Type B pancreatic cell (in vitro differentiated cells): ENCODE measurements at regions not wholly inside any gene's neighbourhood (a gene's known extent, or its start where the extent isn't known, plus 50 kb on each side); places are given as distances from the start of the nearest gene placed in this dataset.

ENCODE experiments used
- DNase-seq: peaks from one replicate; pipeline ENCODE4 v3.0.0; 2021; ENCODE audit warnings: mixed read lengths; ENCODE audit not compliant: unreplicated experiment; ENCODE audit errors: extremely low spot score
- H3K27ac Mint-ChIP-seq: 2 replicates; pipeline ENCODE4 v1.8.0; 2021; ENCODE audit warnings: mild to moderate bottlenecking, mixed read lengths
- H3K27me3 Mint-ChIP-seq: 2 replicates; pipeline ENCODE4 v1.8.0; 2021; ENCODE audit warnings: mixed read lengths
- H3K36me3 Mint-ChIP-seq: 2 replicates; pipeline ENCODE4 v1.8.0; 2021; ENCODE audit warnings: mixed read lengths
- H3K4me1 Mint-ChIP-seq: one replicate; pipeline ENCODE4 v1.8.0; 2021; ENCODE audit warnings: mixed read lengths; ENCODE audit not compliant: unreplicated experiment
- H3K4me3 Mint-ChIP-seq: 2 replicates; pipeline ENCODE4 v1.8.0; 2021; ENCODE audit warnings: mild to moderate bottlenecking, mixed read lengths
- H3K9me3 Mint-ChIP-seq: 2 replicates; pipeline ENCODE4 v1.8.0; 2021; ENCODE audit warnings: mixed read lengths
- CTCF ChIP-seq: fragments of 200-600 bp; sonication (generic); conservative IDR thresholded peaks from 2 replicates; pipeline ENCODE4 v1.5.0; 2021; ENCODE audit warnings: antibody characterized with exemption, mild to moderate bottlenecking

GRCh38 chr4:10334506-10335028 lies 122.7 kb downstream of the ZNF518B start:
- Mint-ChIP-seq H3K9me3 (no peaks in the 10 kb centered on the region), H3K36me3 (no peaks in the 10 kb centered on the region), H3K4me1 (no peaks in the 10 kb centered on the region), H3K27ac (no peak overlapping the region), H3K27me3 (peaks cover 40% of the 10 kb centered on the region), H3K4me3 (no peak overlapping the region)
- TF ChIP-seq CTCF = no peak
- DNase-seq = no peak

DNA sequence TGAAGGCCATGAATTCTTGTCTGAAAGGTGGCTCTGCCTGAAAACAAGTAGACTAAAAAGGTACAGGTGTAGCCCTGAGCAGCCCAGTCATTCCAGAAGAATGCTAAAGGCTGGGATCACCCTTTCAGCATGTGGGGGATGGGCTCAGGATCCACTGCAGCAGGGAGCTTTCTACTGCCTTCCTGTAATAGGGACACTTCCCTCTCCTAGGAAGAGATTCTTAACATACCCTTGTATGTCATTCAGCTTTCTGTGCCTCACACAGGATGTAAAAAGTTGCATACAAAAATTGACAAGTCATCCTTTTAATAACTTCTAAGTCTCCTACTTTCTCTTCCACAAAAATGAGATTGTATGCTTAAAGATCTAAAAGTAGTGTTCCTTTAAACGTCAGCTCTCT lies 123.3 kb downstream of the ZNF518B start:
- no peak for DNase-seq
- Mint-ChIP-seq H3K27me3 (peaks cover 44% of the 10 kb centered on the region), H3K9me3 (no peaks in the 10 kb centered on the region), H3K36me3 (no peaks in the 10 kb centered on the region), H3K27ac (no peak overlapping the region), H3K4me1 (no peaks in the 10 kb centered on the region), H3K4me3 (no peak overlapping the region)
- TF ChIP-seq CTCF = no peak

GRCh38 chr4:10326075-10326474 lies 131.2 kb downstream of the ZNF518B start:
- Mint-ChIP-seq H3K9me3 (peaks cover 6% of the 10 kb centered on the region), H3K27ac (no peak overlapping the region), H3K27me3 (peaks cover 34% of the 10 kb centered on the region), H3K4me3 (no peak overlapping the region), H3K4me1 (no peaks in the 10 kb centered on the region), H3K36me3 (no peaks in the 10 kb centered on the region)
- DNase-seq = no peak
- TF ChIP-seq CTCF = no peak

DNA sequence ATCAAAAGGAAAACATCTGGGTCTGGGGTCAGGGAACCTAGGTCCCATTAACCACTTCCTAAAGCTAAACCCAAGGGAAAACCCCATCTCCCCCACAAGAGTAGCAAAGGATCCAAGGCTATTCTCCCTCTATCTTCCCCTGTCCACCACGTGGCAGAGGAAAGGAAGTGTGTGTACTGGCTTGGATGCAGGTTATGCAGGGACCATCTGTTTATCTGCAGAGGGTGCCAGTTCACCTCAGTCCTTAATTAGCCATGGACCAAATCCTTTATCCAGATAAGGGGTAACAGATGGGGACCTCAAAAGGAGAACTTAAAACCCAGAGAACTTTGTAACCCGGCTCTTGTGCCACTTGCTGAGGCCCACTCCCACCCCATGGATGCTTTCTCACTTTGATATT lies 135.3 kb downstream of the ZNF518B start:
- TF ChIP-seq CTCF = no peak
- no peak for DNase-seq
- no peaks in the 10 kb centered on the region for H3K4me1 Mint-ChIP-seq
- no peaks in the 10 kb centered on the region for H3K36me3 Mint-ChIP-seq
- H3K4me3 Mint-ChIP-seq = no peak overlapping the region
- H3K27me3 Mint-ChIP-seq = peaks cover 23% of the 10 kb centered on the region
- peaks cover 6% of the 10 kb centered on the region for H3K9me3 Mint-ChIP-seq
- no peak overlapping the region for H3K27ac Mint-ChIP-seq

GRCh38 chr4:10320130-10320529 lies 137.1 kb downstream of the ZNF518B start:
- DNase-seq = no peak
- TF ChIP-seq CTCF = no peak
- H3K9me3 Mint-ChIP-seq = peaks cover 6% of the 10 kb centered on the region
- H3K36me3 Mint-ChIP-seq = no peaks in the 10 kb centered on the region
- H3K27me3 Mint-ChIP-seq = peaks cover 19% of the 10 kb centered on the region
- no peak overlapping the region for H3K4me3 Mint-ChIP-seq
- H3K4me1 Mint-ChIP-seq = no peaks in the 10 kb centered on the region
- H3K27ac Mint-ChIP-seq = no peak overlapping the region

- Mint-ChIP-seq H3K4me3 (no peak overlapping the region), H3K9me3 (no peaks in the 10 kb centered on the region)
- TF ChIP-seq CTCF = no peak
These were observed 139.9 kb downstream of the ZNF518B start for GRCh38 chr4:10317345-10317744.

More at GRCh38 chr4:10317345-10317744, 139.9 kb downstream of the ZNF518B start:
- DNase-seq = no peak
- no peak overlapping the region for H3K27ac Mint-ChIP-seq
- no peaks in the 10 kb centered on the region for H3K4me1 Mint-ChIP-seq
- no peaks in the 10 kb centered on the region for H3K36me3 Mint-ChIP-seq
- H3K27me3 Mint-ChIP-seq = peaks cover 12% of the 10 kb centered on the region
